Astrocyte (in vitro differentiated cells and primary cell): ENCODE measurements at regions not wholly inside any gene's neighbourhood (a gene's known extent, or its start where the extent isn't known, plus 50 kb on each side); places are given as distances from the start of the nearest gene placed in this dataset.
A peak's percentile ranks its signal among the peaks of the same experiment; 100 is the strongest.

Source experiments
- DNase-seq: peaks from one replicate; pipeline ENCODE4 v3.0.0-alpha.2; 2010; ENCODE audit warnings: low read depth
- FAIRE-seq: peaks from 2 replicates; lab custom pipeline; 2011; peaks lifted over from hg19 to GRCh38; lab: Jason Lieb, UNC
- H2AFZ ChIP-seq: 2 replicates; pipeline ENCODE4 v1.6.0; 2012; ENCODE audit warnings: low read depth, low read length, inconsistent platforms
- H3K27ac ChIP-seq: 2 replicates; pipeline ENCODE4 v1.5.1; 2011; ENCODE audit warnings: low read depth, low read length, inconsistent platforms
- H3K27me3 ChIP-seq: 2 replicates; pipeline ENCODE4 v1.6.0; 2011; ENCODE audit warnings: low read length, inconsistent platforms; ENCODE audit not compliant: insufficient read depth
- H3K36me3 ChIP-seq: 2 replicates; pipeline ENCODE4 v1.5.1; 2011; ENCODE audit warnings: low read length, inconsistent platforms; ENCODE audit not compliant: insufficient read depth
- H3K4me1 ChIP-seq: 2 replicates; pipeline ENCODE4 v1.5.1; 2011; ENCODE audit warnings: low read length, inconsistent platforms; ENCODE audit not compliant: insufficient read depth
- H3K4me2 ChIP-seq: 2 replicates; pipeline ENCODE4 v1.6.0; 2012; ENCODE audit warnings: low read length, inconsistent platforms
- H3K4me3 ChIP-seq: 2 replicates; pipeline ENCODE4 v1.5.1; 2011; ENCODE audit warnings: low read depth, mild to moderate bottlenecking, low read length, inconsistent platforms; ENCODE audit not compliant: insufficient read depth
- H3K79me2 ChIP-seq: 2 replicates; pipeline ENCODE4 v1.6.0; 2012; ENCODE audit warnings: mild to moderate bottlenecking, low read length, inconsistent platforms; ENCODE audit not compliant: insufficient read depth
- H3K9ac ChIP-seq: 2 replicates; pipeline ENCODE4 v1.6.0; 2012; ENCODE audit warnings: mild to moderate bottlenecking, low read length, inconsistent platforms
- H3K9me3 ChIP-seq: 2 replicates; pipeline ENCODE4 v1.5.1; 2012; ENCODE audit warnings: low read depth, mild to moderate bottlenecking, low read length, inconsistent platforms; ENCODE audit not compliant: insufficient read depth
- H4K20me1 ChIP-seq: 2 replicates; pipeline ENCODE4 v1.6.0; 2012; ENCODE audit warnings: low read length, inconsistent platforms; ENCODE audit not compliant: insufficient read depth
- H3K27ac Mint-ChIP-seq: one replicate; pipeline ENCODE4 v1.8.0; 2021; ENCODE audit warnings: mild to moderate bottlenecking, mixed read lengths; ENCODE audit not compliant: unreplicated experiment
- H3K27me3 Mint-ChIP-seq: one replicate; pipeline ENCODE4 v1.8.0; 2021; ENCODE audit warnings: low read depth, mixed read lengths; ENCODE audit not compliant: unreplicated experiment
- H3K36me3 Mint-ChIP-seq: one replicate; pipeline ENCODE4 v1.8.0; 2021; ENCODE audit warnings: low read depth, mixed read lengths; ENCODE audit not compliant: unreplicated experiment
- H3K4me1 Mint-ChIP-seq: one replicate; pipeline ENCODE4 v1.8.0; 2021; ENCODE audit warnings: low read depth, mixed read lengths; ENCODE audit not compliant: unreplicated experiment
- H3K4me3 Mint-ChIP-seq: one replicate; pipeline ENCODE4 v1.8.0; 2021; ENCODE audit warnings: mild to moderate bottlenecking, moderate library complexity, mixed read lengths; ENCODE audit not compliant: unreplicated experiment
- H3K9me3 Mint-ChIP-seq: one replicate; pipeline ENCODE4 v1.8.0; 2021; ENCODE audit warnings: mild to moderate bottlenecking, mixed read lengths; ENCODE audit not compliant: unreplicated experiment
- CTCF ChIP-seq: IDR thresholded peaks from 2 replicates; pipeline ENCODE4 v1.5.1; 2011; ENCODE audit warnings: low read depth, mild to moderate bottlenecking, inconsistent platforms, low read length, moderate library complexity; ENCODE audit not compliant: insufficient read depth
- EZH2 ChIP-seq: IDR thresholded peaks from 2 replicates; pipeline ENCODE4 v1.6.1; 2012; ENCODE audit warnings: mild to moderate bottlenecking, low read length, inconsistent platforms; ENCODE audit not compliant: insufficient read depth

GRCh38 chr15:70329179-70329578 lies 231.5 kb upstream of the TLE3 start:
- Mint-ChIP-seq H3K27me3 (peaks cover 3% of the 10 kb centered on the region), H3K36me3 (no peaks in the 10 kb centered on the region), H3K27ac (no peak overlapping the region), H3K4me1 (peaks cover 16% of the 10 kb centered on the region), H3K4me3 (no peak overlapping the region), H3K9me3 (peaks cover 15% of the 10 kb centered on the region)
- H3K9ac ChIP-seq: no peak overlapping the region
- no peaks in the 10 kb centered on the region for H3K27me3 ChIP-seq
- H3K4me3 ChIP-seq: no peak overlapping the region
- no peaks in the 10 kb centered on the region for H3K36me3 ChIP-seq
- no peak overlapping the region for H3K4me2 ChIP-seq
- no peak overlapping the region for H2AFZ ChIP-seq
- no peak for FAIRE-seq
- no peak overlapping the region for H3K27ac ChIP-seq
- TF ChIP-seq CTCF (no peak), EZH2 (no peak)
- no peaks in the 10 kb centered on the region for H3K9me3 ChIP-seq
- peaks cover 12% of the 10 kb centered on the region for H3K4me1 ChIP-seq
- H4K20me1 ChIP-seq: no peaks in the 10 kb centered on the region
- H3K79me2 ChIP-seq: no peaks in the 10 kb centered on the region
- DNase-seq: no peak

GRCh38 chr15:70328679-70329115 lies 231.0 kb upstream of the TLE3 start:
- TF ChIP-seq CTCF: no peak
- no peak for TF ChIP-seq EZH2
- Histone ChIP-seq H3K9me3 (no peaks in the 10 kb centered on the region), H3K9ac (no peak overlapping the region), H4K20me1 (no peaks in the 10 kb centered on the region), H3K27ac (no peak overlapping the region), H3K4me3 (no peak overlapping the region), H3K4me2 (peak overlapping the region; percentile 68), H3K36me3 (no peaks in the 10 kb centered on the region), H2AFZ (no peak overlapping the region), H3K27me3 (no peaks in the 10 kb centered on the region), H3K79me2 (no peaks in the 10 kb centered on the region), H3K4me1 (peaks cover 12% of the 10 kb centered on the region)
- DNase-seq: no peak
- no peak for FAIRE-seq
- H3K4me1 Mint-ChIP-seq: peaks cover 20% of the 10 kb centered on the region
- no peak overlapping the region for H3K4me3 Mint-ChIP-seq
- H3K9me3 Mint-ChIP-seq: peaks cover 11% of the 10 kb centered on the region
- H3K27ac Mint-ChIP-seq: peak overlapping the region; percentile 4
- peaks cover 3% of the 10 kb centered on the region for H3K27me3 Mint-ChIP-seq
- no peaks in the 10 kb centered on the region for H3K36me3 Mint-ChIP-seq

GRCh38 chr15:70327856-70328678 lies 230.3 kb upstream of the TLE3 start:
- no peaks in the 10 kb centered on the region for H3K36me3 ChIP-seq
- no peak overlapping the region for H3K9ac ChIP-seq
- no peaks in the 10 kb centered on the region for H3K36me3 Mint-ChIP-seq
- peak overlapping the region; percentile 68 for H3K4me2 ChIP-seq
- no peaks in the 10 kb centered on the region for H3K79me2 ChIP-seq
- FAIRE-seq: peak; percentile 92
- DNase-seq: peak; percentile 96
- no peak overlapping the region for H3K4me3 ChIP-seq
- H3K27me3 ChIP-seq: no peaks in the 10 kb centered on the region
- TF ChIP-seq CTCF (no peak), EZH2 (no peak)
- no peak overlapping the region for H3K27ac ChIP-seq
- no peak overlapping the region for H2AFZ ChIP-seq
- H3K27me3 Mint-ChIP-seq: peaks cover 3% of the 10 kb centered on the region
- peaks cover 16% of the 10 kb centered on the region for H3K4me1 ChIP-seq
- H3K9me3 ChIP-seq: no peaks in the 10 kb centered on the region
- H4K20me1 ChIP-seq: no peaks in the 10 kb centered on the region
- H3K4me3 Mint-ChIP-seq: no peak overlapping the region
- peak overlapping the region; percentile 4 for H3K27ac Mint-ChIP-seq
- H3K4me1 Mint-ChIP-seq: peaks cover 24% of the 10 kb centered on the region
- peaks cover 10% of the 10 kb centered on the region for H3K9me3 Mint-ChIP-seq
